ENCODE measurements at regions not wholly inside any gene's neighbourhood (a gene's known extent, or its start where the extent isn't known, plus 50 kb on each side); places are given as distances from the start of the nearest gene placed in this dataset.

- TF ChIP-seq HDAC6 (IDR thresholded peaks at IDR 0.05; ENCODE audit: unreplicated experiment) (no peak), CTCF (IDR thresholded peaks at IDR 0.05 in 2 of 3, conservative IDR thresholded peaks at IDR 0.05 in 1 of 3; ENCODE audit: control insufficient read depth in 2 of 3, extremely low read depth in 1 of 3, insufficient read depth in 1 of 3, low read depth in 3 of 3, low read length in 3 of 3) (no peak), REST (IDR thresholded peaks at IDR 0.05; ENCODE audit: low read depth, low read length) (no peak), BRCA1 (IDR thresholded peaks at IDR 0.05; ENCODE audit: low read depth, low read length) (no peak), EZH2 (IDR thresholded peaks at IDR 0.05; ENCODE audit: borderline replicate concordance, control insufficient read depth, low read depth, low read length) (no peak), RFX5 (IDR thresholded peaks at IDR 0.05; ENCODE audit: low read depth, low read length) (no peak), BMI1 (IDR thresholded peaks at IDR 0.05; ENCODE audit: borderline replicate concordance) (no peak)
These were observed 985.4 kb upstream of the INTU start for GRCh38 chr4:126647320-126647719.
